CD4-positive, CD25-positive, alpha-beta regulatory T cell (primary cell): ENCODE measurements at regions not wholly inside any gene's neighbourhood (a gene's known extent, or its start where the extent isn't known, plus 50 kb on each side); places are given as distances from the start of the nearest gene placed in this dataset.

Source experiments
- ATAC-seq, 2 donors: fragments of 150-1000 bp; cut with Tn5 transposase; one replicate each; pipeline ENCODE4 v1.10.0; 2021; ENCODE audit warnings: low read depth in 2 of 2, moderate number of reproducible peaks in 2 of 2, moderate library complexity in 1 of 2
- DNase-seq, 3 donors: peaks; one replicate each; pipeline versions ENCODE4 v3.0.0 to v3.0.0-alpha.2; 2012 to 2022; ENCODE audit warnings: mixed read lengths in 1 of 3
- H3K27ac ChIP-seq: one replicate; pipeline ENCODE4 v1.7.0; 2013; ENCODE audit warnings: mild to moderate bottlenecking, low read length; ENCODE audit not compliant: insufficient read depth, poor library complexity, severe bottlenecking
- H3K27me3 ChIP-seq: one replicate; pipeline ENCODE4 v1.7.0; 2013; ENCODE audit warnings: low read length; ENCODE audit not compliant: control insufficient read depth, insufficient read depth
- H3K36me3 ChIP-seq: one replicate; pipeline ENCODE4 v1.7.0; 2013; ENCODE audit warnings: mild to moderate bottlenecking, low read length, moderate library complexity; ENCODE audit not compliant: control insufficient read depth, insufficient read depth
- H3K4me1 ChIP-seq: 2 replicates; pipeline ENCODE4 v1.7.0; 2013; ENCODE audit warnings: mild to moderate bottlenecking, low read length; ENCODE audit not compliant: insufficient read depth, control insufficient read depth, poor library complexity, severe bottlenecking
- H3K4me3 ChIP-seq: one replicate; pipeline ENCODE4 v1.7.0; 2013; ENCODE audit warnings: low read depth, mild to moderate bottlenecking, low read length, moderate library complexity
- H3K9me3 ChIP-seq, 2 experiments: 1 replicate in 1 of 2; 2 replicates in 1 of 2; pipeline ENCODE4 v1.7.0; 2013; ENCODE audit warnings: low read length in 2 of 2, mild to moderate bottlenecking in 1 of 2, moderate library complexity in 1 of 2; ENCODE audit not compliant: control insufficient read depth in 2 of 2
- H3K27ac Mint-ChIP-seq, 3 donors: one replicate each; pipeline ENCODE4 v1.8.0; 2020 to 2022; ENCODE audit warnings: mild to moderate bottlenecking in 3 of 3, mixed read lengths in 3 of 3, moderate library complexity in 2 of 3
- H3K27me3 Mint-ChIP-seq: one replicate; pipeline ENCODE4 v1.8.0; 2022; ENCODE audit warnings: mild to moderate bottlenecking, mixed read lengths
- H3K36me3 Mint-ChIP-seq: one replicate; pipeline ENCODE4 v1.8.0; 2020; ENCODE audit warnings: mixed read lengths
- H3K4me1 Mint-ChIP-seq, 4 donors: one replicate each; pipeline ENCODE4 v1.8.0; 2020 to 2022; ENCODE audit warnings: mixed read lengths in 4 of 4, mild to moderate bottlenecking in 1 of 4
- H3K4me3 Mint-ChIP-seq, 4 donors: one replicate each; pipeline ENCODE4 v1.8.0; 2020 to 2022; ENCODE audit warnings: mild to moderate bottlenecking in 4 of 4, mixed read lengths in 4 of 4, moderate library complexity in 3 of 4
- H3K9me3 Mint-ChIP-seq, 7 donors: one replicate each; pipeline ENCODE4 v1.8.0; 2020 to 2022; ENCODE audit warnings: mixed read lengths in 7 of 7, mild to moderate bottlenecking in 3 of 7, moderate library complexity in 2 of 7

GRCh38 chr11:69563946-69564775, 76.8 kb upstream of the CCND1 start:
- ATAC-seq (no peak), DNase-seq (no peak)
- Mint-ChIP-seq H3K36me3 (no peaks in the 10 kb centered on the region), H3K27me3 (peaks cover 6% of the 10 kb centered on the region), H3K27ac (no peak overlapping the region), H3K4me1 (peaks cover 0 to 4% (median 4%) of the 10 kb centered on the region in 4 donors), H3K4me3 (no peak overlapping the region), H3K9me3 (peaks cover 0 to 4% (median 0%) of the 10 kb centered on the region in 7 donors)
- H3K9me3 ChIP-seq, result no peaks in the 10 kb centered on the region
- H3K27me3 ChIP-seq, result peaks cover 4% of the 10 kb centered on the region
- H3K36me3 ChIP-seq, result no peaks in the 10 kb centered on the region
- no peak overlapping the region for H3K27ac ChIP-seq
- no peak overlapping the region for H3K4me3 ChIP-seq
- peaks cover 2% of the 10 kb centered on the region for H3K4me1 ChIP-seq

- Histone ChIP-seq H3K9me3 (no peaks in the 10 kb centered on the region), H3K4me1 (no peaks in the 10 kb centered on the region), H3K27ac (no peak overlapping the region), H3K27me3 (no peaks in the 10 kb centered on the region), H3K4me3 (no peak overlapping the region), H3K36me3 (no peaks in the 10 kb centered on the region)
- H3K4me3 Mint-ChIP-seq, result no peak overlapping the region
- no peak overlapping the region for H3K27ac Mint-ChIP-seq
- no peaks in the 10 kb centered on the region for H3K4me1 Mint-ChIP-seq
- H3K27me3 Mint-ChIP-seq, result no peaks in the 10 kb centered on the region
- DNase-seq (no peak), ATAC-seq (no peak)
- H3K9me3 Mint-ChIP-seq, result peaks cover 0 to 4% (median 0%) of the 10 kb centered on the region in 7 donors
- H3K36me3 Mint-ChIP-seq, result no peaks in the 10 kb centered on the region
Observed at GRCh38 chr11:69566001-69566400, 75.0 kb upstream of the CCND1 start.

GRCh38 chr11:69567951-69568808, 72.8 kb upstream of the CCND1 start:
- Mint-ChIP-seq H3K4me3 (no peak overlapping the region), H3K27ac (no peak overlapping the region), H3K9me3 (peaks cover 0 to 3% (median 0%) of the 10 kb centered on the region in 7 donors), H3K36me3 (no peaks in the 10 kb centered on the region), H3K4me1 (no peaks in the 10 kb centered on the region), H3K27me3 (peaks cover 4% of the 10 kb centered on the region)
- Histone ChIP-seq H3K4me1 (no peaks in the 10 kb centered on the region), H3K27ac (no peak overlapping the region), H3K4me3 (no peak overlapping the region), H3K27me3 (no peaks in the 10 kb centered on the region), H3K36me3 (no peaks in the 10 kb centered on the region), H3K9me3 (no peaks in the 10 kb centered on the region)
- no peak for ATAC-seq
- DNase-seq, result no peak

- Mint-ChIP-seq H3K36me3 (no peaks in the 10 kb centered on the region), H3K4me3 (no peak overlapping the region), H3K27ac (no peak overlapping the region), H3K27me3 (peaks cover 4% of the 10 kb centered on the region), H3K4me1 (no peaks in the 10 kb centered on the region), H3K9me3 (peaks cover 0 to 3% (median 0%) of the 10 kb centered on the region in 7 donors)
- no peaks in the 10 kb centered on the region for H3K36me3 ChIP-seq
- H3K4me3 ChIP-seq, result no peak overlapping the region
- no peaks in the 10 kb centered on the region for H3K9me3 ChIP-seq
- DNase-seq (no peak), ATAC-seq (no peak)
- H3K27ac ChIP-seq, result no peak overlapping the region
- H3K27me3 ChIP-seq, result no peaks in the 10 kb centered on the region
- no peaks in the 10 kb centered on the region for H3K4me1 ChIP-seq
Observed at GRCh38 chr11:69568809-69569097, 72.2 kb upstream of the CCND1 start.

GRCh38 chr11:69569306-69570200, 71.4 kb upstream of the CCND1 start:
- Histone ChIP-seq H3K9me3 (no peaks in the 10 kb centered on the region), H3K27me3 (no peaks in the 10 kb centered on the region), H3K27ac (no peak overlapping the region), H3K4me1 (no peaks in the 10 kb centered on the region), H3K4me3 (no peak overlapping the region), H3K36me3 (no peaks in the 10 kb centered on the region)
- Mint-ChIP-seq H3K4me3 (no peak overlapping the region), H3K27me3 (peaks cover 4% of the 10 kb centered on the region), H3K9me3 (peaks cover 0 to 3% (median 0%) of the 10 kb centered on the region in 7 donors), H3K4me1 (no peaks in the 10 kb centered on the region), H3K27ac (no peak overlapping the region), H3K36me3 (no peaks in the 10 kb centered on the region)
- no peak for ATAC-seq
- DNase-seq, result no peak

GRCh38 chr11:69572233-69572860, 68.6 kb upstream of the CCND1 start:
- Histone ChIP-seq H3K36me3 (no peaks in the 10 kb centered on the region), H3K4me3 (no peak overlapping the region), H3K9me3 (no peaks in the 10 kb centered on the region), H3K27ac (no peak overlapping the region), H3K27me3 (peaks cover 2% of the 10 kb centered on the region), H3K4me1 (no peaks in the 10 kb centered on the region)
- H3K4me1 Mint-ChIP-seq, result peaks cover 0 to 2% (median 0%) of the 10 kb centered on the region in 4 donors
- H3K27ac Mint-ChIP-seq, result no peak overlapping the region
- peaks cover 4% of the 10 kb centered on the region for H3K27me3 Mint-ChIP-seq
- H3K9me3 Mint-ChIP-seq, result peaks cover 0 to 1% (median 0%) of the 10 kb centered on the region in 7 donors
- ATAC-seq (no peak), DNase-seq (no peak)
- no peaks in the 10 kb centered on the region for H3K36me3 Mint-ChIP-seq
- no peak overlapping the region for H3K4me3 Mint-ChIP-seq

GRCh38 chr11:69572861-69573260, 68.1 kb upstream of the CCND1 start:
- Mint-ChIP-seq H3K9me3 (peaks cover 0 to 1% (median 0%) of the 10 kb centered on the region in 7 donors), H3K27me3 (peaks cover 4% of the 10 kb centered on the region), H3K4me3 (no peak overlapping the region), H3K27ac (peak overlapping the region in 1 of 3 donors; percentile 55), H3K36me3 (no peaks in the 10 kb centered on the region), H3K4me1 (peaks cover 0 to 2% (median 0%) of the 10 kb centered on the region in 4 donors)
- H3K27me3 ChIP-seq, result peaks cover 3% of the 10 kb centered on the region
- H3K36me3 ChIP-seq, result no peaks in the 10 kb centered on the region
- no peak overlapping the region for H3K27ac ChIP-seq
- H3K4me1 ChIP-seq, result no peaks in the 10 kb centered on the region
- H3K9me3 ChIP-seq, result no peaks in the 10 kb centered on the region
- DNase-seq, result no peak
- no peak overlapping the region for H3K4me3 ChIP-seq
- no peak for ATAC-seq
